K562 (cell line): ENCODE measurements at regions not wholly inside any gene's neighbourhood (a gene's known extent, or its start where the extent isn't known, plus 50 kb on each side); places are given as distances from the start of the nearest gene placed in this dataset.

Experiments used
- ATAC-seq: fragments of 200-7000 bp; cut with Tn5 transposase; 3 replicates; pipeline ENCODE4 v1.9.1; 2020; ENCODE audit warnings: moderate library complexity
- BruUV-seq: library from RNA; stranded (reverse); fragments of 400-500 nt; replicated peaks from 2 replicates; lab custom pipeline; 2021; lab: Mats Ljungman, UMichigan
- CTCF ChIA-PET: fragments of 300-600 bp; formaldehyde crosslinking; extraction: SDS; loops from one replicate; lab custom pipeline; 2021; ENCODE audit warnings: low intra/inter-chr PET ratio; lab: Yijun Ruan, JAX
- POLR2A ChIA-PET: fragments of 300-600, 350-650 bp; sonication (Branson Sonifier 250); formaldehyde crosslinking; extraction: SDS; loops from one replicate; lab custom pipeline; 2021; ENCODE audit warnings: antibody characterized with exemption, inconsistent platforms; lab: Yijun Ruan, JAX
- DNase-seq, 4 experiments: peaks; one replicate each; pipeline versions ENCODE4 v3.0.0 to v3.0.0-alpha.2; 2011 to 2018; ENCODE audit warnings: low spot score in 3 of 4, mixed read lengths in 3 of 4; ENCODE audit errors: extremely low read depth in 1 of 4
- FAIRE-seq: peaks from 2 replicates; lab custom pipeline; 2011; peaks lifted over from hg19 to GRCh38; lab: Jason Lieb, UNC
- H2AFZ ChIP-seq: 2 replicates; pipeline ENCODE4 v1.6.0; 2011; ENCODE audit warnings: low read depth, low read length, control low read depth, inconsistent platforms
- H3K27ac ChIP-seq: fragments of 200-600 bp; 3 replicates; pipeline ENCODE4 v1.8.0; 2011; ENCODE audit warnings: low read depth, mild to moderate bottlenecking, control low read depth, inconsistent platforms, low read length, moderate library complexity, mixed read lengths; ENCODE audit errors: extremely low read depth
- H3K27me3 ChIP-seq, 2 experiments: fragments of 300-600 bp in 1 of 2; 2 replicates in 1 of 2; 3 replicates in 1 of 2; pipeline versions ENCODE4 v1.6.0 to v1.8.0; 2011; ENCODE audit warnings: inconsistent platforms in 2 of 2, low read length in 2 of 2, mild to moderate bottlenecking in 1 of 2, mixed read lengths in 1 of 2, moderate library complexity in 1 of 2; ENCODE audit not compliant: control insufficient read depth in 2 of 2, insufficient read depth in 2 of 2
- H3K36me3 ChIP-seq: fragments of 300-600 bp; 3 replicates; pipeline ENCODE4 v1.8.0; 2011; ENCODE audit warnings: mild to moderate bottlenecking, low read length, inconsistent platforms; ENCODE audit not compliant: control insufficient read depth, insufficient read depth
- H3K4me1 ChIP-seq, 2 experiments: fragments of 200-600 bp in 1 of 2; replicated peaks in 1 of 2; 2 replicates in 1 of 2; 3 replicates in 1 of 2; pipeline versions ENCODE4 v1.5.1 to v1.8.0; 2011; ENCODE audit warnings: inconsistent platforms in 2 of 2, low read length in 2 of 2, mild to moderate bottlenecking in 1 of 2, mixed read lengths in 1 of 2, moderate library complexity in 1 of 2; ENCODE audit not compliant: control insufficient read depth in 2 of 2, insufficient read depth in 2 of 2
- H3K4me2 ChIP-seq: 2 replicates; pipeline ENCODE4 v1.6.1; 2011; ENCODE audit warnings: low read length, control low read depth, inconsistent platforms, mixed read lengths; ENCODE audit not compliant: insufficient read depth
- H3K4me3 ChIP-seq: fragments of 200-600 bp; sonication (generic), shearing (Covaris generic); 2 replicates; pipeline ENCODE4 v1.5.1; 2016; ENCODE audit warnings: control low read depth, inconsistent platforms
- H3K79me2 ChIP-seq: fragments of 200-600 bp; 3 replicates; pipeline ENCODE4 v1.8.0; 2011; ENCODE audit warnings: low read length, inconsistent platforms; ENCODE audit not compliant: control insufficient read depth, insufficient read depth
- H3K9ac ChIP-seq, 2 experiments: 2 replicates each; pipeline versions ENCODE4 v1.6.0 to v1.6.1; 2011; ENCODE audit warnings: low read depth in 2 of 2, low read length in 2 of 2, control low read depth in 1 of 2, inconsistent platforms in 1 of 2, mild to moderate bottlenecking in 1 of 2, mixed read lengths in 1 of 2; ENCODE audit not compliant: insufficient read depth in 1 of 2
- H3K9me1 ChIP-seq: one replicate; pipeline ENCODE4 v1.6.0; 2011; ENCODE audit warnings: inconsistent platforms, mild to moderate bottlenecking, low read length, moderate library complexity; ENCODE audit not compliant: control insufficient read depth, insufficient read depth
- H3K9me3 ChIP-seq: replicated peaks from 2 replicates; pipeline ENCODE4 v1.5.1; 2011; ENCODE audit warnings: low read depth, low read length, inconsistent platforms; ENCODE audit not compliant: control insufficient read depth, insufficient read depth
- H4K20me1 ChIP-seq: replicated peaks from 2 replicates; pipeline ENCODE4 v1.6.1; 2011; ENCODE audit warnings: low read length, inconsistent platforms, mixed read lengths; ENCODE audit not compliant: control insufficient read depth, insufficient read depth
- GABPA ChIP-seq: fragments of 200-800 bp; sonication (Bioruptor generic); conservative IDR thresholded peaks from 2 replicates; pipeline ENCODE4 v1.6.1; 2016; ENCODE audit warnings: low read depth, missing genetic modification characterization, missing compliant biosample characterization
- MEIS2 ChIP-seq: fragments of 450-650 bp; IDR thresholded peaks from 2 replicates; pipeline ENCODE4 v1.6.1; 2014; ENCODE audit warnings: mild to moderate bottlenecking; ENCODE audit not compliant: partially characterized antibody
- PHF20 ChIP-seq: fragments of 450-650 bp; IDR thresholded peaks from 2 replicates; pipeline ENCODE4 v1.6.1; 2018; ENCODE audit not compliant: partially characterized antibody
- SMAD2 ChIP-seq: fragments of 150-350 bp; IDR thresholded peaks from 2 replicates; pipeline ENCODE4 v1.6.1; 2014; ENCODE audit warnings: low read depth, mild to moderate bottlenecking, low read length
- SRSF9 ChIP-seq: fragments of 200-400 bp; formaldehyde crosslinking; IDR thresholded peaks from 2 replicates; pipeline ENCODE4 v1.6.1; 2017; ENCODE audit warnings: low read depth, low read length, borderline replicate concordance
- ZKSCAN1 ChIP-seq: fragments of 150-350 bp; IDR thresholded peaks from 2 replicates; pipeline ENCODE4 v1.6.1; 2016; ENCODE audit warnings: low read depth, low read length
- ZNF589 ChIP-seq: fragments of 200-800 bp; sonication (Bioruptor generic); IDR thresholded peaks from 2 replicates; pipeline ENCODE4 v1.6.1; 2016; ENCODE audit warnings: low read depth, missing genetic modification characterization, missing compliant biosample characterization
- WGBS: fragments of 100-300 bp; shearing (Covaris generic); methylation state at CpG from one replicate; pipeline ENCODE4 v1.1.6; 2016; ENCODE audit warnings: low coverage, mixed read lengths; ENCODE audit not compliant: insufficient coverage; ENCODE audit errors: missing lambda C conversion rate; 5-methylcytosine and 5-hydroxymethylcytosine counted together
- in situ Hi-C: fragments of 300-500 bp; cut with MboI; formaldehyde crosslinking; loops from 4 replicates; pipeline ENCODE4 v1.15.0; 2018; ENCODE audit warnings: inconsistent platforms, mixed read lengths
- intact Hi-C: fragments of 100-400 bp; cut with micrococcal nuclease; formaldehyde crosslinking; loops from 2 replicates; pipeline ENCODE4 v1.14.2; 2022
- TF ChIP-seq, protein P1 (sequence below): fragments of 250-450 bp; sonication (Bioruptor Pico); IDR thresholded peaks from 2 replicates; pipeline ENCODE4 v1.4.0; 2020; ENCODE audit warnings: mild to moderate bottlenecking, moderate library complexity, borderline replicate concordance
- TF ChIP-seq, protein P2 (sequence below): fragments of 250-450 bp; sonication (Bioruptor Pico); IDR thresholded peaks from 2 replicates; pipeline ENCODE4 v1.8.0; 2021; ENCODE audit warnings: moderate library complexity, mild to moderate bottlenecking, inconsistent platforms

DNA sequence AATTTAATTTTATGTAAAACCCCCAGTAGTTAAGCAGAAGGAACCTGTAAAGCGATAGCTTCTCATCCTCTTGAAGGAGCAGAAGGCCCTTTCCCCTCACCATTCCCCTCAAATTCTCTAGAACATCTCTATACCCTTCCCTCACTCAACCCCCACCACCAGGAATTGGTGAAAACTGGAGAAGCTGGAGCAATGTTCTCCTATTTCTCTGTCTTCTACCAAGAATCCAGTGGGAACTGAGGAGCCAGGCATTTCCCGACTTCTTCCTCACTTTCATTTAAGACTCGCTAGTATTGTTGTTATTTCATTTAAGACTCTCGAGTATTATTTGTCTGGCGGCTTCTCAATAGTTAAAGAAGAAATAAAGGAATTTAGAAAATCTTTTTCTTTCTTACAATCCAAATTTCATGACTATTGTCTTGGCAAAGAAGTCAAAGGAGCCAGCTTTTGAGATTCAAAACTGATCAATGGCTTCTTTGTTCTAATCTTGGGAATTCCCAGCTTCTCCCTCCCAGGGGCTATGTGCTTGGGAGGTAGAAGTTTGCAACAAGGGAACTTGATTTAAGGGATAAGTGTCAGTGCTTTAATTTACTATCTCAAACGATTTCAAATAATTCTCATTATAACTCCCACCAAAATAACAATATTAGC lies 253.3 kb upstream of the ADGRL2 start:
- H3K9ac ChIP-seq = no peak overlapping the region
- POLR2A ChIA-PET = no interaction called here
- no peaks in the 10 kb centered on the region for H3K79me2 ChIP-seq
- H3K9me1 ChIP-seq = no peaks in the 10 kb centered on the region
- no TSS peak for BruUV-seq
- in situ Hi-C loops = no loop called here
- no peaks in the 10 kb centered on the region for H3K36me3 ChIP-seq
- WGBS = 0% methylated on average over 6 of the region's 6 CpGs
- no peaks in the 10 kb centered on the region for H3K9me3 ChIP-seq
- ATAC-seq (no peak), DNase-seq (no peak), FAIRE-seq (no peak)
- intact Hi-C loops = no loop called here
- H3K4me2 ChIP-seq = no peak overlapping the region
- H3K27ac ChIP-seq = no peak overlapping the region
- TF ChIP-seq SMAD2 = no peak
- TF ChIP-seq PHF20 = no peak
- no peak for TF ChIP-seq ZNF589 (CRISPR knock-in tag)
- CTCF ChIA-PET = no interaction called here
- H3K4me3 ChIP-seq = no peak overlapping the region
- no peaks in the 10 kb centered on the region for H3K4me1 ChIP-seq
- no peak overlapping the region for H2AFZ ChIP-seq
- H3K27me3 ChIP-seq = no peaks in the 10 kb centered on the region
- H4K20me1 ChIP-seq = no peaks in the 10 kb centered on the region

DNA sequence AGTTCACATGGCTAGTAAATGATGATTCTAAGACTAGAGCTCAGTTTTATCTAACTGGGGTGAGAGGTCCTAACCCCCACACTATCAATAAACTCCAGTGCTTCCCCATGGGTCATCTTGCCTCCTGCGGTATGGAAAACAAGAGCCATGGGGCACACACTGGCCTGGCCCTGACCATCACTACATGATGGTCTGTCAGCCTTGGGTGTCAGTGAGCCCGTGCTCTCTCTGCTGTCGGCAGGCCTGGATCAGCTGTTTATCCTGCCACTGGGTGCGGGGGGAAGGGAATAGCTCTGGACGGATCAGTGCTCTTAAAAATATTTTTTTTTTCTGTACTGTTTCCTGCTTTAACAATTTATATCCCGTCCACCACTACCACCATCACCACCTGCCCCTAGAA lies 255.0 kb upstream of the ADGRL2 start:
- H3K9me3 ChIP-seq = no peaks in the 10 kb centered on the region
- FAIRE-seq (no peak), DNase-seq (no peak), ATAC-seq (no peak)
- H3K4me3 ChIP-seq = no peak overlapping the region
- H2AFZ ChIP-seq = no peak overlapping the region
- WGBS = 1% methylated on average over 6 of the region's 6 CpGs
- no peaks in the 10 kb centered on the region for H3K79me2 ChIP-seq
- no peaks in the 10 kb centered on the region for H3K4me1 ChIP-seq
- no peaks in the 10 kb centered on the region for H3K9me1 ChIP-seq
- intact Hi-C loops = no loop called here
- ChIA-PET POLR2A (no interaction called here), CTCF (no interaction called here)
- BruUV-seq = no TSS peak
- H3K27me3 ChIP-seq = no peaks in the 10 kb centered on the region
- H3K36me3 ChIP-seq = no peaks in the 10 kb centered on the region
- no peak overlapping the region for H3K9ac ChIP-seq
- H4K20me1 ChIP-seq = no peaks in the 10 kb centered on the region
- no peak overlapping the region for H3K27ac ChIP-seq
- H3K4me2 ChIP-seq = no peak overlapping the region
- in situ Hi-C loops = no loop called here
- TF ChIP-seq SRSF9 (no peak), MEIS2 (no peak), ZKSCAN1 (no peak), GABPA (tag) (no peak)
- TF ChIP-seq, protein P1, sequence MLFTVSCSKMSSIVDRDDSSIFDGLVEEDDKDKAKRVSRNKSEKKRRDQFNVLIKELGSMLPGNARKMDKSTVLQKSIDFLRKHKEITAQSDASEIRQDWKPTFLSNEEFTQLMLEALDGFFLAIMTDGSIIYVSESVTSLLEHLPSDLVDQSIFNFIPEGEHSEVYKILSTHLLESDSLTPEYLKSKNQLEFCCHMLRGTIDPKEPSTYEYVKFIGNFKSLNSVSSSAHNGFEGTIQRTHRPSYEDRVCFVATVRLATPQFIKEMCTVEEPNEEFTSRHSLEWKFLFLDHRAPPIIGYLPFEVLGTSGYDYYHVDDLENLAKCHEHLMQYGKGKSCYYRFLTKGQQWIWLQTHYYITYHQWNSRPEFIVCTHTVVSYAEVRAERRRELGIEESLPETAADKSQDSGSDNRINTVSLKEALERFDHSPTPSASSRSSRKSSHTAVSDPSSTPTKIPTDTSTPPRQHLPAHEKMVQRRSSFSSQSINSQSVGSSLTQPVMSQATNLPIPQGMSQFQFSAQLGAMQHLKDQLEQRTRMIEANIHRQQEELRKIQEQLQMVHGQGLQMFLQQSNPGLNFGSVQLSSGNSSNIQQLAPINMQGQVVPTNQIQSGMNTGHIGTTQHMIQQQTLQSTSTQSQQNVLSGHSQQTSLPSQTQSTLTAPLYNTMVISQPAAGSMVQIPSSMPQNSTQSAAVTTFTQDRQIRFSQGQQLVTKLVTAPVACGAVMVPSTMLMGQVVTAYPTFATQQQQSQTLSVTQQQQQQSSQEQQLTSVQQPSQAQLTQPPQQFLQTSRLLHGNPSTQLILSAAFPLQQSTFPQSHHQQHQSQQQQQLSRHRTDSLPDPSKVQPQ (CRISPR knock-in tag) = no peak
- TF ChIP-seq, protein P2, sequence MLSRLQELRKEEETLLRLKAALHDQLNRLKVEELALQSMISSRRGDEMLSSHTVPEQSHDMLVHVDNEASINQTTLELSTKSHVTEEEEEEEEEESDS (CRISPR knock-in tag) = no peak
